DOHH2 (cell line): ENCODE measurements at regions not wholly inside any gene's neighbourhood (a gene's known extent, or its start where the extent isn't known, plus 50 kb on each side); places are given as distances from the start of the nearest gene placed in this dataset.

Experiments
- EZH2phosphoT487 ChIP-seq: fragments of 200-600 bp; sonication (generic); IDR thresholded peaks from 2 replicates; pipeline ENCODE4 v1.6.1; 2017; ENCODE audit warnings: borderline replicate concordance, mild to moderate bottlenecking, antibody characterized with exemption, low read length, moderate library complexity, mixed read lengths
- TF ChIP-seq, protein P1 (sequence below): fragments of 200-600 bp; sonication (generic); IDR thresholded peaks from one replicate; pipeline ENCODE4 v1.5.1; 2014; ENCODE audit warnings: antibody characterized with exemption, mild to moderate bottlenecking, low read depth, low read length; ENCODE audit not compliant: poor library complexity, severe bottlenecking

DNA sequence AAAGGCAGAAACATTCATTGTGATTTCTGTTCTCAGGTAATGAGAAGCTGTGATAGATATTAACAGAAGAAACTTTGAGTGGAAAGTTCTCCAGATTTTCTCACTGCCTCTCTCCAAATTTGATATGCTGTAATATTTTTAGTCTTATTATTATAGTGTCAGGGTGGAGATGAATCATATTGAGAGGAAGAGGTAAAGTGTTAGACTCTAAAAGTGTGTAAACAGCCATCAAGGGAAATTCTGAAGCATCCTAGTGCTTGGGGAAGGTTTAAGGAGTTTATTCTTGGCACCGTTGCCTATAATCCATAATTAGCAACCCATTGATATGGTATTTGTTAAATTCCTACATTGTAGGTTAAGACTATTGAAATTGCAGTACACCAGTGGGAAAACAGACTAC is 104.7 kb upstream of the NABP1 start:
- TF ChIP-seq, protein P1, sequence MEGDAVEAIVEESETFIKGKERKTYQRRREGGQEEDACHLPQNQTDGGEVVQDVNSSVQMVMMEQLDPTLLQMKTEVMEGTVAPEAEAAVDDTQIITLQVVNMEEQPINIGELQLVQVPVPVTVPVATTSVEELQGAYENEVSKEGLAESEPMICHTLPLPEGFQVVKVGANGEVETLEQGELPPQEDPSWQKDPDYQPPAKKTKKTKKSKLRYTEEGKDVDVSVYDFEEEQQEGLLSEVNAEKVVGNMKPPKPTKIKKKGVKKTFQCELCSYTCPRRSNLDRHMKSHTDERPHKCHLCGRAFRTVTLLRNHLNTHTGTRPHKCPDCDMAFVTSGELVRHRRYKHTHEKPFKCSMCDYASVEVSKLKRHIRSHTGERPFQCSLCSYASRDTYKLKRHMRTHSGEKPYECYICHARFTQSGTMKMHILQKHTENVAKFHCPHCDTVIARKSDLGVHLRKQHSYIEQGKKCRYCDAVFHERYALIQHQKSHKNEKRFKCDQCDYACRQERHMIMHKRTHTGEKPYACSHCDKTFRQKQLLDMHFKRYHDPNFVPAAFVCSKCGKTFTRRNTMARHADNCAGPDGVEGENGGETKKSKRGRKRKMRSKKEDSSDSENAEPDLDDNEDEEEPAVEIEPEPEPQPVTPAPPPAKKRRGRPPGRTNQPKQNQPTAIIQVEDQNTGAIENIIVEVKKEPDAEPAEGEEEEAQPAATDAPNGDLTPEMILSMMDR = no peak
- no peak for TF ChIP-seq EZH2phosphoT487
